HepG2 (cell line): ENCODE measurements at regions not wholly inside any gene's neighbourhood (a gene's known extent, or its start where the extent isn't known, plus 50 kb on each side); places are given as distances from the start of the nearest gene placed in this dataset.

ENCODE experiments used
- ATAC-seq: fragments of 200-7000 bp; cut with Tn5 transposase; 3 replicates; pipeline ENCODE4 v1.9.1; 2020; ENCODE audit warnings: mild to moderate bottlenecking, moderate library complexity
- BruUV-seq: library from RNA; stranded (reverse); fragments of 400-500 nt; replicated peaks from 2 replicates; lab custom pipeline; 2021; lab: Mats Ljungman, UMichigan
- CTCF ChIA-PET: fragments of 300-600 bp; formaldehyde crosslinking; extraction: SDS; loops from one replicate; lab custom pipeline; 2021; ENCODE audit warnings: low total read pairs, inconsistent platforms, low intra/inter-chr PET ratio; lab: Yijun Ruan, JAX
- POLR2A ChIA-PET: fragments of 350-600 bp; sonication (Branson Sonifier 250); formaldehyde crosslinking; loops from one replicate; lab custom pipeline; 2020; ENCODE audit warnings: antibody characterized with exemption, inconsistent platforms; lab: Yijun Ruan, JAX
- DNase-seq: peaks from one replicate; pipeline ENCODE4 v3.0.0-alpha.2; 2015; ENCODE audit warnings: low spot score
- FAIRE-seq: peaks from 3 replicates; lab custom pipeline; 2011; peaks lifted over from hg19 to GRCh38; lab: Jason Lieb, UNC
- H2AFZ ChIP-seq: one replicate; pipeline ENCODE4 v1.6.1; 2011; ENCODE audit warnings: low read length, inconsistent platforms
- H3K27ac ChIP-seq: fragments of 300-600 bp; 3 replicates; pipeline ENCODE4 v1.8.0; 2011; ENCODE audit warnings: mixed run types, mild to moderate bottlenecking, mixed read lengths, low read length, inconsistent platforms; ENCODE audit not compliant: insufficient read depth; ENCODE audit errors: extremely low read length
- H3K27me3 ChIP-seq, 2 experiments: fragments of 200-600 bp in 1 of 2; 2 replicates in 1 of 2; 3 replicates in 1 of 2; pipeline versions ENCODE4 v1.6.0 to v1.8.0; 2011; ENCODE audit warnings: low read length in 2 of 2, mild to moderate bottlenecking in 2 of 2, moderate library complexity in 2 of 2, inconsistent platforms in 1 of 2; ENCODE audit not compliant: insufficient read depth in 2 of 2, control insufficient read depth in 1 of 2
- H3K36me3 ChIP-seq, 2 experiments: fragments of 200-600 bp in 1 of 2; replicated peaks in 1 of 2; 2 replicates in 1 of 2; 3 replicates in 1 of 2; pipeline versions ENCODE4 v1.5.1 to v1.8.0; 2011; ENCODE audit warnings: low read length in 2 of 2, inconsistent platforms in 1 of 2; ENCODE audit not compliant: insufficient read depth in 2 of 2, control insufficient read depth in 1 of 2
- H3K4me1 ChIP-seq: 2 replicates; pipeline ENCODE4 v1.5.1; 2012; ENCODE audit warnings: low read length, inconsistent platforms; ENCODE audit not compliant: insufficient read depth
- H3K4me2 ChIP-seq: 2 replicates; pipeline ENCODE4 v1.6.0; 2011; ENCODE audit warnings: low read depth, low read length, inconsistent platforms
- H3K4me3 ChIP-seq, 3 experiments: fragments of 200-600 bp in 1 of 3; sonication (generic), shearing (Covaris generic) in 1 of 3; replicated peaks in 1 of 3; 2 replicates each; pipeline ENCODE4 v1.5.1; 2011 to 2016; ENCODE audit warnings: low read length in 3 of 3, inconsistent platforms in 2 of 3, low read depth in 2 of 3, mild to moderate bottlenecking in 2 of 3, control low read depth in 1 of 3, mixed read lengths in 1 of 3; ENCODE audit not compliant: insufficient read depth in 1 of 3
- H3K79me2 ChIP-seq: one replicate; pipeline ENCODE4 v1.6.1; 2011; ENCODE audit warnings: low read length, inconsistent platforms; ENCODE audit not compliant: insufficient read depth
- H3K9ac ChIP-seq: 2 replicates; pipeline ENCODE4 v1.6.0; 2011; ENCODE audit warnings: mild to moderate bottlenecking, low read depth, low read length, inconsistent platforms; ENCODE audit not compliant: insufficient read depth
- H3K9me3 ChIP-seq: 2 replicates; pipeline ENCODE4 v1.5.1; 2012; ENCODE audit warnings: mild to moderate bottlenecking, low read length
- H4K20me1 ChIP-seq: 2 replicates; pipeline ENCODE4 v1.6.0; 2011; ENCODE audit warnings: inconsistent platforms, mild to moderate bottlenecking, low read length, moderate library complexity; ENCODE audit not compliant: insufficient read depth
- CENPBD1 ChIP-seq: sonication (generic); formaldehyde crosslinking; IDR thresholded peaks from 2 replicates; pipeline ENCODE4 v1.8.0; 2022; ENCODE audit warnings: missing genetic modification reagents, low read depth, mild to moderate bottlenecking, borderline replicate concordance
- PCBP2 ChIP-seq: fragments of 200-400 bp; formaldehyde crosslinking; optimal IDR thresholded peaks from 2 replicates; pipeline ENCODE3; 2018; ENCODE audit warnings: low read length, low read depth; ENCODE audit not compliant: poor library complexity, severe bottlenecking
- ZBTB49 ChIP-seq: sonication (generic); formaldehyde crosslinking; IDR thresholded peaks from 2 replicates; pipeline ENCODE4 v1.4.0; 2020; ENCODE audit warnings: missing genetic modification reagents, borderline replicate concordance
- ZKSCAN8 ChIP-seq: IDR thresholded peaks from 2 replicates; pipeline ENCODE4 v1.6.1; 2016; ENCODE audit warnings: borderline replicate concordance, missing genetic modification reagents, missing compliant biosample characterization
- ZNF280B ChIP-seq: sonication (generic); formaldehyde crosslinking; IDR thresholded peaks from 2 replicates; pipeline ENCODE4 v1.5.0; 2020; ENCODE audit warnings: missing genetic modification reagents, mild to moderate bottlenecking, borderline replicate concordance
- ZNF441 ChIP-seq: sonication (generic); formaldehyde crosslinking; IDR thresholded peaks from 2 replicates; pipeline ENCODE4 v1.7.0; 2021; ENCODE audit warnings: missing genetic modification reagents, borderline replicate concordance
- ZNF800 ChIP-seq: sonication (generic); formaldehyde crosslinking; IDR thresholded peaks from 2 replicates; pipeline ENCODE4 v1.4.0; 2020; ENCODE audit warnings: missing genetic modification reagents
- WGBS: methylation state at CpG from one replicate; pipeline ENCODE4 v1.1.6; 2017; ENCODE audit warnings: low lambda C conversion rate; 5-methylcytosine and 5-hydroxymethylcytosine counted together
- in situ Hi-C: cut with HindIII; loops from 2 replicates; pipeline ENCODE4 v1.10.0; 2017; ENCODE audit warnings: low pct_unique_long_range_greater_than_20kb; ENCODE audit not compliant: extremely low pct_ligation_motif_present
- intact Hi-C: fragments of 100-400 bp; cut with micrococcal nuclease; formaldehyde crosslinking; loops from one replicate; pipeline ENCODE4 v1.10.0; 2022; ENCODE audit not compliant: unreplicated experiment
- TF ChIP-seq, protein P1 (sequence below): sonication (generic); formaldehyde crosslinking; conservative IDR thresholded peaks from 2 replicates; pipeline ENCODE4 v1.8.0; 2022; ENCODE audit warnings: low read depth, missing genetic modification reagents

DNA sequence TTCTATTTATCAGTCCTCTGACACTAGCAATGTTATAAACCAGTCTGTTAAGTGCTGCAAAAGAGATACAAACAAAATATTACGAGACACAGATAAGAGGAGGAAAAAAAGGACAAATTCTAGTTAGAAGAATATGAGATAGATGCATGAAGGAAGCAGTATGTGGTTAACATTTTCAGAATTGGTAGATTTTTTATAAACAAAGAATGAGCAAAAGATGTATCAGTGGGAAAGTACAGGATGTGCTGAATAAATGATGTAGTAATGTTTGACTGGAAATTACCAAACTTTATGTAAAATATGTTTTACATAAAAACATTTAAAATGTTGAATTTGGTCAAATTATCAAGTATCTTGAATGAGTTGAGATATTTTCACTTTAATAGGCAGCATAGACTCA lies 574.2 kb downstream of the NUF2 start (continued):
- TF ChIP-seq, protein P1, sequence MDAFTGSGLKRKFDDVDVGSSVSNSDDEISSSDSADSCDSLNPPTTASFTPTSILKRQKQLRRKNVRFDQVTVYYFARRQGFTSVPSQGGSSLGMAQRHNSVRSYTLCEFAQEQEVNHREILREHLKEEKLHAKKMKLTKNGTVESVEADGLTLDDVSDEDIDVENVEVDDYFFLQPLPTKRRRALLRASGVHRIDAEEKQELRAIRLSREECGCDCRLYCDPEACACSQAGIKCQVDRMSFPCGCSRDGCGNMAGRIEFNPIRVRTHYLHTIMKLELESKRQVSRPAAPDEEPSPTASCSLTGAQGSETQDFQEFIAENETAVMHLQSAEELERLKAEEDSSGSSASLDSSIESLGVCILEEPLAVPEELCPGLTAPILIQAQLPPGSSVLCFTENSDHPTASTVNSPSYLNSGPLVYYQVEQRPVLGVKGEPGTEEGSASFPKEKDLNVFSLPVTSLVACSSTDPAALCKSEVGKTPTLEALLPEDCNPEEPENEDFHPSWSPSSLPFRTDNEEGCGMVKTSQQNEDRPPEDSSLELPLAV (CRISPR knock-in tag) = no peak
- TF ChIP-seq PCBP2 = no peak

- Histone ChIP-seq H4K20me1 (no peaks in the 10 kb centered on the region), H3K4me1 (no peaks in the 10 kb centered on the region), H3K9ac (no peak overlapping the region), H3K4me2 (no peak overlapping the region), H3K79me2 (no peaks in the 10 kb centered on the region), H2AFZ (no peak overlapping the region), H3K27me3 (no peaks in the 10 kb centered on the region), H3K4me3 (no peak overlapping the region), H3K36me3 (no peaks in the 10 kb centered on the region)
- ATAC-seq (no peak), FAIRE-seq (no peak)
- intact Hi-C loops = no loop called here
- POLR2A ChIA-PET = no interaction called here
- CTCF ChIA-PET = no interaction called here
- WGBS = 32% methylated on average over 5 of the region's 5 CpGs
- BruUV-seq = no TSS peak
- TF ChIP-seq ZBTB49 (CRISPR knock-in tag) (no peak), CENPBD1 (CRISPR knock-in tag) (no peak), ZNF280B (no peak), ZNF800 (no peak), ZKSCAN8 (CRISPR knock-in tag) (no peak), ZNF441 (CRISPR knock-in tag) (no peak)
- TF ChIP-seq, all 625 proteins: peak for 0
- Histone ChIP-seq H3K27ac (no peak overlapping the region), H3K9me3 (peaks cover 71% of the 10 kb centered on the region)
- no peak for DNase-seq
- in situ Hi-C loops = no loop called here
These were observed 575.8 kb downstream of the NUF2 start for GRCh38 chr1:163897412-163898155.
